ENCODE measurements at regions not wholly inside any gene's neighbourhood (a gene's known extent, or its start where the extent isn't known, plus 50 kb on each side); places are given as distances from the start of the nearest gene placed in this dataset.

- no peak overlapping the region for H3K9ac ChIP-seq (ENCODE audit: extremely low read depth, low read length, poor library complexity, severe bottlenecking)
- H3K27me3 ChIP-seq (ENCODE audit: control insufficient read depth, insufficient read depth, low read length, poor library complexity, severe bottlenecking), result no peaks in the 10 kb centered on the region
- H3K9me3 ChIP-seq (ENCODE audit: control insufficient read depth, low read length), result no peaks in the 10 kb centered on the region
- no peak overlapping the region for H3K4me3 ChIP-seq (ENCODE audit: low read length)
- Mint-ChIP-seq H3K4me1 (no peaks in the 10 kb centered on the region), H3K4me3 (no peak overlapping the region), H3K36me3 (ENCODE audit: low read depth) (no peaks in the 10 kb centered on the region), H3K9me3 (no peaks in the 10 kb centered on the region), H3K27me3 (ENCODE audit: insufficient read depth) (no peaks in the 10 kb centered on the region), H3K27ac (no peak overlapping the region)
- WGBS, 2 experiments (ENCODE audit: insufficient coverage in 1 of 2, insufficient read length in 1 of 2), result 92% methylated on average over 4 of the region's 4 CpGs; no CpG with 5 or more reads in 1 of the 2 experiments
- no peaks in the 10 kb centered on the region for H3K36me3 ChIP-seq (ENCODE audit: control insufficient read depth, insufficient read depth, low read length)
- DNase-seq, result no peak
- H3K4me1 ChIP-seq (ENCODE audit: control insufficient read depth, insufficient read depth, low read length), result no peaks in the 10 kb centered on the region
- TF ChIP-seq CTCF (conservative IDR thresholded peaks at IDR 0.05), result no peak
- no peak overlapping the region for H3K27ac ChIP-seq (ENCODE audit: low read depth, low read length)
Measured at GRCh38 chrX:99663136-99663535, 746.9 kb downstream of the PCDH19 start.

- H3K9me3 Mint-ChIP-seq, result no peaks in the 10 kb centered on the region
- H3K36me3 Mint-ChIP-seq (ENCODE audit: low read depth), result no peaks in the 10 kb centered on the region
- no peaks in the 10 kb centered on the region for H3K9me3 ChIP-seq (ENCODE audit: control insufficient read depth, low read length)
- whole genome bisulfite sequencing, 2 experiments (ENCODE audit: insufficient coverage in 1 of 2, insufficient read length in 1 of 2), result no CpG with 5 or more reads among the region's 1 CpG
- no peak overlapping the region for H3K9ac ChIP-seq (ENCODE audit: extremely low read depth, low read length, poor library complexity, severe bottlenecking)
- no peaks in the 10 kb centered on the region for H3K4me1 ChIP-seq (ENCODE audit: control insufficient read depth, insufficient read depth, low read length)
- H3K27ac ChIP-seq (ENCODE audit: low read depth, low read length), result no peak overlapping the region
- TF ChIP-seq CTCF (conservative IDR thresholded peaks at IDR 0.05), result no peak
- H3K4me1 Mint-ChIP-seq, result no peaks in the 10 kb centered on the region
- no peak overlapping the region for H3K27ac Mint-ChIP-seq
- no peak overlapping the region for H3K4me3 ChIP-seq (ENCODE audit: low read length)
- no peaks in the 10 kb centered on the region for H3K27me3 ChIP-seq (ENCODE audit: control insufficient read depth, insufficient read depth, low read length, poor library complexity, severe bottlenecking)
- no peak overlapping the region for H3K4me3 Mint-ChIP-seq
- no peaks in the 10 kb centered on the region for H3K27me3 Mint-ChIP-seq (ENCODE audit: insufficient read depth)
- no peaks in the 10 kb centered on the region for H3K36me3 ChIP-seq (ENCODE audit: control insufficient read depth, insufficient read depth, low read length)
- DNase-seq, result no peak
Measured at GRCh38 chrX:99654188-99654587, 755.9 kb downstream of the PCDH19 start.

DNA sequence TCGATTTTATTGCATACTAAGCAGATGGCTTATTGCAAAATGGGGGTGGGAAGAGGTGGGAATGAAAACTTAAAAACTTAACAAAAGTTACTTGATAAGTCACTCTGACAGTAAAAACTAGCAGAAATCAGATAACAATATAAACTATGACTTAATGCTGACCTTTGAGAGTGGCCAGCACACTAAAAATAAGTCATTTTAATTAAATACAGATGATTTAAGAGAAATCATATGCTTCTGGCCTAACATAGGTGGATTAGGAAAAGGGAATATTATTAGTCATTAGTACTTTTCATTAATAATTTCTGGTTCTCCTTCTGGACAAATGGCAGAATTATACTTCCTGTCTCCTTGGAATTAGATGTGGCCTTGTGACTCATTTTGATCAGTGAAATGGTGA lies 756.7 kb downstream of the PCDH19 start:
- H3K4me3 Mint-ChIP-seq, result no peak overlapping the region
- H3K36me3 Mint-ChIP-seq (ENCODE audit: low read depth), result no peaks in the 10 kb centered on the region

More for the DNA sequence above, 756.7 kb downstream of the PCDH19 start:
- no peak for DNase-seq
- no peak overlapping the region for H3K27ac ChIP-seq (ENCODE audit: low read depth, low read length)
- no peaks in the 10 kb centered on the region for H3K9me3 Mint-ChIP-seq
- H3K27me3 ChIP-seq (ENCODE audit: control insufficient read depth, insufficient read depth, low read length, poor library complexity, severe bottlenecking), result no peaks in the 10 kb centered on the region
- H3K4me1 ChIP-seq (ENCODE audit: control insufficient read depth, insufficient read depth, low read length), result no peaks in the 10 kb centered on the region
- no peaks in the 10 kb centered on the region for H3K4me1 Mint-ChIP-seq
- no peak overlapping the region for H3K9ac ChIP-seq (ENCODE audit: extremely low read depth, low read length, poor library complexity, severe bottlenecking)
- H3K4me3 ChIP-seq (ENCODE audit: low read length), result no peak overlapping the region
- no peaks in the 10 kb centered on the region for H3K27me3 Mint-ChIP-seq (ENCODE audit: insufficient read depth)
- WGBS, 2 experiments (ENCODE audit: insufficient coverage in 1 of 2, insufficient read length in 1 of 2), result 80% methylated on average over 1 of the region's 1 CpG; no CpG with 5 or more reads in 1 of the 2 experiments
- no peaks in the 10 kb centered on the region for H3K9me3 ChIP-seq (ENCODE audit: control insufficient read depth, low read length)
- no peak overlapping the region for H3K27ac Mint-ChIP-seq
- H3K36me3 ChIP-seq (ENCODE audit: control insufficient read depth, insufficient read depth, low read length), result no peaks in the 10 kb centered on the region
- no peak for TF ChIP-seq CTCF (conservative IDR thresholded peaks at IDR 0.05)

Measured in endodermal cell (in vitro differentiated cells).